Mesothelial cell of epicardium (in vitro differentiated cells): ENCODE measurements at regions not wholly inside any gene's neighbourhood (a gene's known extent, or its start where the extent isn't known, plus 50 kb on each side); places are given as distances from the start of the nearest gene placed in this dataset.

Source experiments
- DNase-seq, 2 experiments: peaks; one replicate each; pipeline ENCODE4 v3.0.0; 2021; ENCODE audit warnings: low spot score in 2 of 2; ENCODE audit not compliant: unreplicated experiment in 2 of 2
- H3K27ac Mint-ChIP-seq: 2 replicates; pipeline ENCODE4 v1.8.0; 2021; ENCODE audit warnings: mixed read lengths
- H3K27me3 Mint-ChIP-seq: 2 replicates; pipeline ENCODE4 v1.8.0; 2021; ENCODE audit warnings: low read depth, mixed read lengths
- H3K36me3 Mint-ChIP-seq: 2 replicates; pipeline ENCODE4 v1.8.0; 2021; ENCODE audit warnings: mixed read lengths
- H3K4me1 Mint-ChIP-seq: 2 replicates; pipeline ENCODE4 v1.8.0; 2021; ENCODE audit warnings: mixed read lengths
- H3K4me3 Mint-ChIP-seq: 2 replicates; pipeline ENCODE4 v1.8.0; 2021; ENCODE audit warnings: mild to moderate bottlenecking, moderate library complexity, mixed read lengths
- H3K9me3 Mint-ChIP-seq: 2 replicates; pipeline ENCODE4 v1.8.0; 2021; ENCODE audit warnings: mixed read lengths
- TF ChIP-seq, protein P1 (sequence below): fragments of 200-600 bp; sonication (generic); IDR thresholded peaks from one replicate; pipeline ENCODE4 v1.5.0; 2021; ENCODE audit warnings: antibody characterized with exemption; ENCODE audit not compliant: unreplicated experiment

DNA sequence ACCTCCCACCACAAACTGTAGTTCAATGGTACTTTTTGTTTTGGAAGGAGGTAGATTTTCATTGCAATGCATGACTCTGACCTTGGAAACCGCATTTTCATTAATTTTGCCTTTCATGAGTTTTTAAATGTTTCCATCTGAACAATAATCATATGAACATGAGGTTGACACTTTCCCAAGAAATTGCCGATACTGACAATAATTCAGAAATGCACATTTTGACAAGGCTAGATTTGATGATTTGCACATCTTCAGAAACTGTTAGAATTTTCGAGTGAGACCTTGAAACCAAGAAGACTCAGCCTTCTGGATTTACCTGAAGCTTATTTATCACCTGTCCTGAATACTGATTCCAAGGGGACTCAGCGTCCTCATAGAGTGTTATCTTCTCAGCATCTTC, 93.8 kb upstream of the NTRK2 start:
- Mint-ChIP-seq H3K36me3 (peaks cover 2% of the 10 kb centered on the region), H3K4me1 (no peaks in the 10 kb centered on the region), H3K9me3 (peaks cover 10% of the 10 kb centered on the region), H3K4me3 (no peak overlapping the region), H3K27me3 (no peaks in the 10 kb centered on the region), H3K27ac (no peak overlapping the region)
- TF ChIP-seq, protein P1, sequence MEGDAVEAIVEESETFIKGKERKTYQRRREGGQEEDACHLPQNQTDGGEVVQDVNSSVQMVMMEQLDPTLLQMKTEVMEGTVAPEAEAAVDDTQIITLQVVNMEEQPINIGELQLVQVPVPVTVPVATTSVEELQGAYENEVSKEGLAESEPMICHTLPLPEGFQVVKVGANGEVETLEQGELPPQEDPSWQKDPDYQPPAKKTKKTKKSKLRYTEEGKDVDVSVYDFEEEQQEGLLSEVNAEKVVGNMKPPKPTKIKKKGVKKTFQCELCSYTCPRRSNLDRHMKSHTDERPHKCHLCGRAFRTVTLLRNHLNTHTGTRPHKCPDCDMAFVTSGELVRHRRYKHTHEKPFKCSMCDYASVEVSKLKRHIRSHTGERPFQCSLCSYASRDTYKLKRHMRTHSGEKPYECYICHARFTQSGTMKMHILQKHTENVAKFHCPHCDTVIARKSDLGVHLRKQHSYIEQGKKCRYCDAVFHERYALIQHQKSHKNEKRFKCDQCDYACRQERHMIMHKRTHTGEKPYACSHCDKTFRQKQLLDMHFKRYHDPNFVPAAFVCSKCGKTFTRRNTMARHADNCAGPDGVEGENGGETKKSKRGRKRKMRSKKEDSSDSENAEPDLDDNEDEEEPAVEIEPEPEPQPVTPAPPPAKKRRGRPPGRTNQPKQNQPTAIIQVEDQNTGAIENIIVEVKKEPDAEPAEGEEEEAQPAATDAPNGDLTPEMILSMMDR: no peak
- DNase-seq: no peak

DNA sequence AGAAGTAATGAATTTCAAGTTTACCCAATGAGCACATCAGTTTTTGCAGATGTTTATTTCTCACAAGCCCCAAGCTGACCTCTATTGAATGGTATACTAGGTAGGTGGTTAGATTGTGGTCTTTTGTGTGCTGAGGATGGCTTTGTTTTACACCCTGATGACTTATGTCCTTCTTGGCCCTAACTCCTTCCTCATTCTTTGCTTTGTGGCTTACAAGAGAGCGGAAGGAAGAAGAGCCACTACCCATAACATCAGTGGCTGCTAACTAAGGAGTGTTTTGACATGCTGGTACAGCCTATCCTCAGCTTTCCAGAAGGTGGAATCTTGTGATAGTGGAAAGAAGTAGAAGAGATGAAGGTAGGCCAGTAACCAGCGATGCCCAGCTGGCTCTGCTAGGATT, 85.7 kb upstream of the NTRK2 start:
- Mint-ChIP-seq H3K4me1 (no peaks in the 10 kb centered on the region), H3K27ac (no peak overlapping the region), H3K36me3 (no peaks in the 10 kb centered on the region), H3K4me3 (no peak overlapping the region), H3K27me3 (peaks cover 9% of the 10 kb centered on the region), H3K9me3 (no peaks in the 10 kb centered on the region)
- TF ChIP-seq, protein P1: no peak
- no peak for DNase-seq

DNA sequence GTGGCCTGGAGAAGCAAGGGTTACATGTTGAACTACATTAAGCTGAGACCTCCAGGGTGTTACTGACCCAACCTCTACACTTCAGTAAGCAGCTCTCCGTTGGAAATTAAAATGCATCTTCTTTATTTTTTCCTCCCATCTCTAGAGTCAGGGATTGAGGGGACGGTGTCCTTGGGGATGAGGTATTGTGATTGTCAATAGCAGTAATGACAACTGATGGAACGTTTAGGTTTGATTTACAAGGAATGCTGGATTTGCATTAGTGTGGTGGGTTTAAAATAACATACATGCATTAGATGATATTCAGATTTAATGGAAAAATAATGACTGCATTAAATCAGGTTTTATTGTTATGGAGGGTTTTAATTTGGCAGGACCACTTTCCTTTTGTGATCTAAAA, 82.9 kb upstream of the NTRK2 start:
- Mint-ChIP-seq H3K27me3 (peaks cover 12% of the 10 kb centered on the region), H3K9me3 (no peaks in the 10 kb centered on the region), H3K4me1 (no peaks in the 10 kb centered on the region), H3K27ac (no peak overlapping the region), H3K4me3 (no peak overlapping the region), H3K36me3 (no peaks in the 10 kb centered on the region)
- DNase-seq: no peak
- TF ChIP-seq, protein P1: no peak

DNA sequence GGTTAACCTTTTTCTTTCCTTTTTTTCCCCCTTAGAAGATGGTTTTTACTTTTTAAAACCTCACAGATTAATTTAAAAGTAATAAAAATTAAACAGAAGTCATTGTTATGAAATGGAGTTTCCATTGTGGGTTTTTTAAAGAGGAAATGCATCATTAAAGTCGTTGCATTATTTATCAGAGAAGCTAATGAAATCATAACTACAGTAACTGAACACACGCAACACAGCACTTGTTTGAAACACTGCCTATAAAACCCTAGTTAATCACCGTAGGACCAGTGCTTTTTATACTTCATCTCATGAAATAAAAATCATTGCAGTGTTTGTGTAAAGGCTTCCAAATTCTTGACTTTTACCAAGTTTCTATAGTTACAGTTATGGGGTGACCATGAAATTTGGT, 82.4 kb upstream of the NTRK2 start:
- no peaks in the 10 kb centered on the region for H3K9me3 Mint-ChIP-seq
- H3K4me3 Mint-ChIP-seq: no peak overlapping the region
- H3K27me3 Mint-ChIP-seq: peaks cover 15% of the 10 kb centered on the region
- no peak overlapping the region for H3K27ac Mint-ChIP-seq
- TF ChIP-seq, protein P1: no peak
- no peaks in the 10 kb centered on the region for H3K4me1 Mint-ChIP-seq
- DNase-seq: no peak
- no peaks in the 10 kb centered on the region for H3K36me3 Mint-ChIP-seq

DNA sequence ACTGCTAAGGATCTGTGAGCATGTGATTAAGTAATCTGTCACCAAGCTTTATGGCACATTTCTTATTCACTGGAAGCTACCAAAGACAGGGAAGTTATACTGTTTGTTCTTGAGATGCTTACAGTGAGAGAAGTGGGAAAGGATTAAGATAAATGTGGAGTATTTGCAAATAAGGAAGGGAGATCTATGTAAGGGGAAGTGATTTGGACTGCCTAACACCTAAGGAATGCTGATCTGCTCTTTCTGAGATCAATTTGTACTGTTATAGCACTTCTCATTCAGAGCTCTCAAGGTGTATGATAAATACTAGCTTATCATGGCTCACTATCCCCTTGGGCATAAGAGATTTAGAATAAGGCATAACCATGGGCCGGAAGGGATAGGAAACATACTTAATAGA, 80.0 kb upstream of the NTRK2 start:
- TF ChIP-seq, protein P1: no peak
- H3K4me1 Mint-ChIP-seq: no peaks in the 10 kb centered on the region

DNA sequence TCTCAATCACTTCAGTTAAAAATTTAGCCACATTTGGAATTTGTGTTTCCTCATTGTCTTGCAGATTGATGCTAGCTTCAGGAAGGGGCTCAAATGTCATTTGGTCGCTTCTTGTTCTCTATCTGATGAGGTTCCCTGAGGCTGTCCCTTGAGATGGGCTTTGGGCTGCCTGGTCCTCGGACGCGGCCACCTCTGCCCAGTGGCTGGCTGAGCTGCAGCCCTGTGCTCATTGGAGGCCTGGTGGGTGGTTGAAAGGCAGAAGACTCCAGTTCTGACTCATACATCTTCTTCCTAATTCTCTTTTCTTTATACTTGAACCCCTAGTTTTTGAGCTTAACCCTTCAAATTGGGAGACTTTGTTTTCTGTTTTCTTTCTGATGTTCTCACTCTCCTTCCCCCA, 78.8 kb upstream of the NTRK2 start:
- peaks cover 14% of the 10 kb centered on the region for H3K27me3 Mint-ChIP-seq
- no peak overlapping the region for H3K4me3 Mint-ChIP-seq
- no peaks in the 10 kb centered on the region for H3K4me1 Mint-ChIP-seq

More for the DNA sequence above, 80.0 kb upstream of the NTRK2 start:
- peaks cover 11% of the 10 kb centered on the region for H3K27me3 Mint-ChIP-seq
- no peaks in the 10 kb centered on the region for H3K9me3 Mint-ChIP-seq
- no peaks in the 10 kb centered on the region for H3K36me3 Mint-ChIP-seq
- H3K27ac Mint-ChIP-seq: no peak overlapping the region
- no peak for DNase-seq
- H3K4me3 Mint-ChIP-seq: no peak overlapping the region

More for the DNA sequence above, 78.8 kb upstream of the NTRK2 start:
- TF ChIP-seq, protein P1: no peak
- no peak for DNase-seq
- H3K27ac Mint-ChIP-seq: no peak overlapping the region
- H3K36me3 Mint-ChIP-seq: no peaks in the 10 kb centered on the region
- H3K9me3 Mint-ChIP-seq: no peaks in the 10 kb centered on the region
